ENCODE measurements at regions not wholly inside any gene's neighbourhood (a gene's known extent, or its start where the extent isn't known, plus 50 kb on each side); places are given as distances from the start of the nearest gene placed in this dataset.

DNA sequence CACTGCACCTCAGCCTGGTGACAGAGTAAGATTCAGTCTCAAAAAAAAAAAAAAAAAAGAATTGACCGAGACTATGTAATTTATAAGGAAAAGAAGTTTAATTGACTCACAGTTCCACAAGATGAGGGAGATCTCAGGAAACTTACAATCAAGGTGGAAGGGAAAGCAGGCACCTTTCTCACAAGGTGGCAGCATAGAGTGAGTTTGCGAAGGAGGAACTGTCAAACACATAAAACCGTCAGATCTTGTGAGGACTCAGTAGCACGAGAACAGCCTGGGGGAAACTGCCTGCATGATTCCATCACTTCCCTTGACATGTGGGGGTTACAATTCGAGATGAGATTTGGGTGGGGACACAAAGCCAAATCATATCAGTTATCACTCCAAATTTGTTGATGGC, 380.9 kb downstream of the EDEM1 start:
- TF ChIP-seq, protein P1, sequence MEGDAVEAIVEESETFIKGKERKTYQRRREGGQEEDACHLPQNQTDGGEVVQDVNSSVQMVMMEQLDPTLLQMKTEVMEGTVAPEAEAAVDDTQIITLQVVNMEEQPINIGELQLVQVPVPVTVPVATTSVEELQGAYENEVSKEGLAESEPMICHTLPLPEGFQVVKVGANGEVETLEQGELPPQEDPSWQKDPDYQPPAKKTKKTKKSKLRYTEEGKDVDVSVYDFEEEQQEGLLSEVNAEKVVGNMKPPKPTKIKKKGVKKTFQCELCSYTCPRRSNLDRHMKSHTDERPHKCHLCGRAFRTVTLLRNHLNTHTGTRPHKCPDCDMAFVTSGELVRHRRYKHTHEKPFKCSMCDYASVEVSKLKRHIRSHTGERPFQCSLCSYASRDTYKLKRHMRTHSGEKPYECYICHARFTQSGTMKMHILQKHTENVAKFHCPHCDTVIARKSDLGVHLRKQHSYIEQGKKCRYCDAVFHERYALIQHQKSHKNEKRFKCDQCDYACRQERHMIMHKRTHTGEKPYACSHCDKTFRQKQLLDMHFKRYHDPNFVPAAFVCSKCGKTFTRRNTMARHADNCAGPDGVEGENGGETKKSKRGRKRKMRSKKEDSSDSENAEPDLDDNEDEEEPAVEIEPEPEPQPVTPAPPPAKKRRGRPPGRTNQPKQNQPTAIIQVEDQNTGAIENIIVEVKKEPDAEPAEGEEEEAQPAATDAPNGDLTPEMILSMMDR (IDR thresholded peaks at IDR 0.05; ENCODE audit: borderline replicate concordance, insufficient read depth, low read depth, low read length): no peak; the same call in 1 of the 2 replicates
- H3K4me3 ChIP-seq (ENCODE audit: low read depth, low read length): no peak overlapping the region

DNA sequence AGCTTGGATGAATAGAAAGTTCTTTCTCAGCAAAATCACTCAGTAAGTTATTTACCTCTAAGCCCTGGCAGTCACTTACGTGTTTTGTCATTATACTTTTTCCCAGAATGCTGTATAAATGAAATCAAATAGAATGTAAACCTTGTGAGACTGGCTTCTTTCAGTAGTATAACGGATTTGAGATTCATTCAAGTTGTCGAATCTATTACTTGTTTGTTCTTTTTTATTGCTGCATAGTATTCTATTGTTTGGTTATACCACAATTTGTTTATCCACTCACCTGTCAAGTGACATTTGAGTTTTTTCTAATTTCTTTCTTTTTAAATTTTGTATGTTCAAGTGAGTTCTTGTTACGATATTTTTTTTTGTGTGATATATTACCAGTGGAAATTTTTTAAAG, 381.6 kb downstream of the EDEM1 start:
- TF ChIP-seq, protein P1 (IDR thresholded peaks at IDR 0.05; ENCODE audit: borderline replicate concordance, insufficient read depth, low read depth, low read length): no peak
- no peak overlapping the region for H3K4me3 ChIP-seq (ENCODE audit: low read depth, low read length)

DNA sequence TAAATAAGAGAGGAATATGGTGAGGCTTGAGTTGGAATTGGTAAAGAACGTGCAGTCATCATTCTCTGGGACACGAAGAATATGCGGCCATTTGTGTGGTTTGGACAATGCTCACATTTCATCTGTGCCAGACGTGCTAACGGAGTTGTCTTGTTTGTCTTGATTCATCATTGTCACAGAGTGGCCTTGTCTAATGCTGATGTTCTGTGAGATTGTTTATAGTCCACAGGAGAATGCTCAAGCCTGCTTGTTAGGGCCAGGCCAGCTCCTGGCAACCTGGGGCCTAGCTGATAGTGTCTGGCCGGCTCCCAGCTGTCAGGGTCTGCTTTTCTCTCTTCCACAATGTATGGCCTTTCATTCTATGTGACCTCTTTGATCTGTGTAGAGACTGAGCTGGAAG, 384.7 kb downstream of the EDEM1 start:
- TF ChIP-seq, protein P1 (IDR thresholded peaks at IDR 0.05; ENCODE audit: borderline replicate concordance, insufficient read depth, low read depth, low read length): no peak
- H3K4me3 ChIP-seq (ENCODE audit: low read depth, low read length): no peak overlapping the region

DNA sequence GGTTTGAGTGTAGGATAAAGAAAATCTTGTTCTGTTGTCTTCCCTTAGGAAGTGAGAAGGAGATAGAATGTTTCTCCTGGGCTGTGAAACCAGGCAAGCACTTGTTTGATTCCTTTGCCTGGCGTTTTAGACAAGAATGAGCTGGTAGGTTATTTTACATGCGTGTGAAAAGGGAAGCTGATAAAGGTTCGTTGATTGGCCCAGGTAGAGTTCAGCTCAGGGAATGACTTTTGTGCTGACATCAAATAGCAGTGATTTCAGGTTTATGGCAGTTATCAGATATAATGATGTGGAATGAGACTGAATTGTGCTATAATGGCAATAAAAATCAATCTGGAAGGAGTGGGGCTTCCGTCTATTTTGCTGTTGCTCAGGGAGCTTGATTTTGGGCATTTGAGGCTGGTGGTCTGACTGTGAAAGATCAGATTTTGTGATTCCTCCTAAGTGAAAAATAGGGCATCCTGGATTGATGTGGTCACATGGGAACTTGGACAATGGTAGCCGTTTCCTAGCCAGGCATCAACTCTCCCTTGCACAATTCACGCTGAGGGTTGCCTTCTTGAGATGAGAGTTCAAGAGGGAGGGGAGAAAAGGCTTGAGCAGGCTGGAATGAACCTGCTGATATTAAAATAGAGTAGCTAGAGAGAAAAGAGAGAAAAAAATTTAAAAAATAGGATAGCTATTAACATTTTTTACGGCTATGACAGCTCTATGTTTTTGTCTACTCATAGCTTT, 388.9 kb downstream of the EDEM1 start:
- TF ChIP-seq, protein P1 (IDR thresholded peaks at IDR 0.05; ENCODE audit: borderline replicate concordance, insufficient read depth, low read depth, low read length): no peak
- no peak overlapping the region for H3K4me3 ChIP-seq (ENCODE audit: low read depth, low read length)

DNA sequence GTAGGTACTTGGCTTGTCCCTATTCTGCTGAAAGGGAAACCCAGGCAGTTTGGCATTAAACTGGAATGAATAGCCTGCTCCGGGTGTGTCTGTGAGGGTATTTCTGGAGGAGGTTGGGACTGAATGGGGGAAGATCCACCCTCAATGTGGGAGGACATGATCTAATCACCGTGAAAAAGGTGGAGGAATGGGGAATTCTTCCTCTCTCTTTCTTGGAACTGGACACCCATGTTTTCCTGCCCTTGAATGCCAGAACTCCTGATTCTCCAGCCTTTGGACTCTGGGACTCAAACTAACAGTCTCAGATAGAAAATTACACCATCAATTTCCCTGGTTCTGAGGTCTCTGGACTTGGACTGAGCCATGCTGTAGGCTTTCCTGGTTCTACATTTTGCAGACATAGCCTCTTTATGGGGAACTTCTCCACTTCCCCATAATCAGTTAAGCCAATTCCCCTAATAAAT, 391.7 kb downstream of the EDEM1 start:
- no peak overlapping the region for H3K4me3 ChIP-seq (ENCODE audit: low read depth, low read length)
- TF ChIP-seq, protein P1 (IDR thresholded peaks at IDR 0.05; ENCODE audit: borderline replicate concordance, insufficient read depth, low read depth, low read length): no peak

DNA sequence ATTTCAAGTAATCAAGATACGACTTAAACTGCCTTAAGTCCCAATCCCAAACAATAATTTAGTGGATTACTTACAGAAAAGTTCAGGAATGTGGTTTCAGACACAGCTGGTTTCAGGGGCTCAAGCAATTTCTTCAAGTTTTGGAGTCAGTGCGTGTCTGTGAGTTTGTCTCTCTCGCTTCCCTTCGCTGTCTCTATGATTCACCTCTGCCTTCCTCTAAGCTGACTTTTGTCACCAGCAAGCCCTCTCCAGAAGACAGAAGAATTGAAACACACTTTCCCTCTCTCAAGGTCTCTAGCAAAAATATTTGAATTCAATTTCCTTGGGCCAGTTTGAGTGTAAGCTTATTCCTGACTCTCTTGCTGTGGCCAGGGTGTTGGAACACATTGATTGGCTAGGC, 392.4 kb downstream of the EDEM1 start:
- TF ChIP-seq, protein P1 (IDR thresholded peaks at IDR 0.05; ENCODE audit: borderline replicate concordance, insufficient read depth, low read depth, low read length): no peak
- H3K4me3 ChIP-seq (ENCODE audit: low read depth, low read length): no peak overlapping the region

DNA sequence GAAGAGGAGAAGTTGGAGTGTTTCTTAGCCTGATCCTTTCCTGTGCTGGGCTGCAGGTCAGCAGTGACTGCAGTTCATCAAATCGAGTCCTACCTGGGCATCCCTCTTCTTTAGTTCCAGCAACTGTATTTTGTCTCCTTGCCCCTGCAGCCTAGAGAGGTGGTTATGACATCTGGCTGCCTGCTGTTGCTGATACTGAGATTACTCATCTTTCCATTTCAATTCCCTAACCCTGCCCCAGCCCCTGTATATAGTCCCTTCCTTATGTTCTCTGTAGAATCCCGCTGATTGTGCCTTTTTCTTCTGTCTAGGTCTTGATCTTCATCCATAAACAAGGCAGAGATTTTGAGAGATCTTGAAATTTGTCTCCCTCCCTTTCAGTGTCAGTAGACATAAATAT, 393.3 kb downstream of the EDEM1 start:
- TF ChIP-seq, protein P1 (IDR thresholded peaks at IDR 0.05; ENCODE audit: borderline replicate concordance, insufficient read depth, low read depth, low read length): no peak
- no peak overlapping the region for H3K4me3 ChIP-seq (ENCODE audit: low read depth, low read length)
